ENCODE measurements at regions not wholly inside any gene's neighbourhood (a gene's known extent, or its start where the extent isn't known, plus 50 kb on each side); places are given as distances from the start of the nearest gene placed in this dataset.

DNA sequence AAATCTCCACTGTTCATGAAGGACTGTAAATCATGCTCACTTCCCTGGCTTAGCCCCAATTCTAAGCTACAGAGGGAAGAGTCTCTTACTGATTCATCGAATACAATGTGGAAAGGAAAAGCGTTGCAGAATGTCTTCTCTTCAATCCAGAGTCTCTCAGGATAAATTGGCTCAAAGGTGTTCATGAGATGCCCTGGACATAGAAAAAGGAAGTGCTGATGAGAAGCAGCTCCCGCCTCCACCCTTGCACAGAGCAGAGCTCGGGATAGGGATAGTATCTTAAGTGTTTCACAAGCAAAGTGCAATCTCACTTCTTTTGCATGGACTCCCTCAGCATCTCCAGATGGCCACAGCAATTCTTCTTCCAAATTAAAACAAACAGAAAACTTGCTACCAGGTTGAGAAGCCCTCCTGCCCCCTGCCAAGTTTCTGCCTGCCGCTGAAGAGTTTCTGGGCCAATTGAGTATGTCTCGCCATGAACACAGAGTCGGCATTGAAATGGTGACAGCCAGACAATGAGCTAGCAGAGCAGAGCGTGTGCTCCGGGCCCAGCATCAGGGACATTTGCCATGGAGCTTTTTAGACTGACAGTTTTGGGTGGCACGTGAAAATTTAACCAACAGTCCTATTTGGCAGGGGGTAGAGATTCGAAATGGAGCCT, 85.7 kb downstream of the C13orf42 start:
- TF ChIP-seq ZNF695 (CRISPR knock-in tag; IDR thresholded peaks at IDR 0.05) (no peak), KAT8 (IDR thresholded peaks at IDR 0.05; ENCODE audit: low read depth) (no peak), MEF2A (IDR thresholded peaks at IDR 0.05; ENCODE audit: control insufficient read depth, low read depth, low read length) (no peak), CBFA2T2 (conservative IDR thresholded peaks at IDR 0.05) (no peak)
- TF ChIP-seq, protein P1, sequence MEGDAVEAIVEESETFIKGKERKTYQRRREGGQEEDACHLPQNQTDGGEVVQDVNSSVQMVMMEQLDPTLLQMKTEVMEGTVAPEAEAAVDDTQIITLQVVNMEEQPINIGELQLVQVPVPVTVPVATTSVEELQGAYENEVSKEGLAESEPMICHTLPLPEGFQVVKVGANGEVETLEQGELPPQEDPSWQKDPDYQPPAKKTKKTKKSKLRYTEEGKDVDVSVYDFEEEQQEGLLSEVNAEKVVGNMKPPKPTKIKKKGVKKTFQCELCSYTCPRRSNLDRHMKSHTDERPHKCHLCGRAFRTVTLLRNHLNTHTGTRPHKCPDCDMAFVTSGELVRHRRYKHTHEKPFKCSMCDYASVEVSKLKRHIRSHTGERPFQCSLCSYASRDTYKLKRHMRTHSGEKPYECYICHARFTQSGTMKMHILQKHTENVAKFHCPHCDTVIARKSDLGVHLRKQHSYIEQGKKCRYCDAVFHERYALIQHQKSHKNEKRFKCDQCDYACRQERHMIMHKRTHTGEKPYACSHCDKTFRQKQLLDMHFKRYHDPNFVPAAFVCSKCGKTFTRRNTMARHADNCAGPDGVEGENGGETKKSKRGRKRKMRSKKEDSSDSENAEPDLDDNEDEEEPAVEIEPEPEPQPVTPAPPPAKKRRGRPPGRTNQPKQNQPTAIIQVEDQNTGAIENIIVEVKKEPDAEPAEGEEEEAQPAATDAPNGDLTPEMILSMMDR (IDR thresholded peaks at IDR 0.05 in 2 of 3, conservative IDR thresholded peaks at IDR 0.05 in 1 of 3; ENCODE audit: insufficient read depth in 2 of 3, low read depth in 1 of 3, low read length in 3 of 3) = no peak
